KMS-11 (cell line): ENCODE measurements at regions not wholly inside any gene's neighbourhood (a gene's known extent, or its start where the extent isn't known, plus 50 kb on each side); places are given as distances from the start of the nearest gene placed in this dataset.

Source experiments
- H2AFZ ChIP-seq: fragments of 200-600 bp; sonication (generic); 2 replicates; pipeline ENCODE4 v1.6.1; 2016; ENCODE audit warnings: antibody characterized with exemption, mixed run types, low read depth
- H3K27ac ChIP-seq: fragments of 200-600 bp; sonication (generic); 2 replicates; pipeline ENCODE4 v1.6.1; 2016; ENCODE audit warnings: mild to moderate bottlenecking, mixed run types
- H3K27me3 ChIP-seq: fragments of 200-600 bp; sonication (generic); 2 replicates; pipeline ENCODE4 v1.6.1; 2017; ENCODE audit warnings: mild to moderate bottlenecking, low read depth, mixed run types, moderate library complexity; ENCODE audit not compliant: insufficient read depth
- H3K36me3 ChIP-seq: fragments of 200-600 bp; sonication (generic); 2 replicates; pipeline ENCODE4 v1.6.1; 2017; ENCODE audit warnings: mild to moderate bottlenecking, mixed run types; ENCODE audit not compliant: insufficient read depth
- H3K4me1 ChIP-seq: fragments of 200-600 bp; sonication (generic); 2 replicates; pipeline ENCODE4 v1.6.1; 2016; ENCODE audit warnings: mild to moderate bottlenecking, low read depth, mixed run types; ENCODE audit not compliant: poor library complexity, severe bottlenecking
- H3K4me2 ChIP-seq: fragments of 200-600 bp; sonication (generic); 2 replicates; pipeline ENCODE4 v1.7.0; 2016; ENCODE audit warnings: mild to moderate bottlenecking, mixed run types
- H3K4me3 ChIP-seq: fragments of 200-600 bp; sonication (generic); IDR thresholded peaks from 2 replicates; pipeline ENCODE4 v1.6.1; 2017; ENCODE audit warnings: low read depth, low read length, mixed read lengths; ENCODE audit not compliant: insufficient read depth
- H3K79me2 ChIP-seq: fragments of 200-600 bp; sonication (generic); 2 replicates; pipeline ENCODE4 v1.6.1; 2016; ENCODE audit warnings: low read depth, mixed run types; ENCODE audit not compliant: insufficient read depth
- H3K9ac ChIP-seq: fragments of 200-600 bp; sonication (generic); 2 replicates; pipeline ENCODE4 v1.6.1; 2016; ENCODE audit warnings: mild to moderate bottlenecking, mixed run types
- H4K20me1 ChIP-seq: fragments of 200-600 bp; sonication (generic); 2 replicates; pipeline ENCODE4 v1.6.1; 2016; ENCODE audit warnings: mild to moderate bottlenecking, mixed run types; ENCODE audit not compliant: insufficient read depth
- CTCF ChIP-seq: fragments of 200-600 bp; sonication (generic); conservative IDR thresholded peaks from 2 replicates; pipeline ENCODE4 v1.6.1; 2017; ENCODE audit warnings: low read depth, mild to moderate bottlenecking, antibody characterized with exemption, low read length, moderate library complexity, mixed read lengths

- H3K79me2 ChIP-seq: no peaks in the 10 kb centered on the region
- no peaks in the 10 kb centered on the region for H3K4me1 ChIP-seq
- H3K4me2 ChIP-seq: no peak overlapping the region
- H3K27me3 ChIP-seq: no peaks in the 10 kb centered on the region
- H3K9ac ChIP-seq: no peak overlapping the region
- H2AFZ ChIP-seq: no peak overlapping the region
- H4K20me1 ChIP-seq: no peaks in the 10 kb centered on the region
- H3K4me3 ChIP-seq: no peak overlapping the region
- no peaks in the 10 kb centered on the region for H3K36me3 ChIP-seq
- TF ChIP-seq CTCF: no peak
- H3K27ac ChIP-seq: no peak overlapping the region
Observed at GRCh38 chr2:121866789-121867188, 111.3 kb downstream of the TSN start.

- Histone ChIP-seq H3K4me3 (no peak overlapping the region), H3K36me3 (no peaks in the 10 kb centered on the region), H4K20me1 (no peaks in the 10 kb centered on the region), H3K9ac (no peak overlapping the region), H3K79me2 (no peaks in the 10 kb centered on the region), H3K27ac (no peak overlapping the region), H3K4me2 (no peak overlapping the region), H2AFZ (no peak overlapping the region), H3K4me1 (no peaks in the 10 kb centered on the region), H3K27me3 (no peaks in the 10 kb centered on the region)
- TF ChIP-seq CTCF: no peak
Observed at GRCh38 chr2:121868652-121869051, 113.2 kb downstream of the TSN start.

- H3K79me2 ChIP-seq: no peaks in the 10 kb centered on the region
- no peak overlapping the region for H3K9ac ChIP-seq
- no peak for TF ChIP-seq CTCF
- H3K36me3 ChIP-seq: no peaks in the 10 kb centered on the region
- no peak overlapping the region for H3K4me2 ChIP-seq
- H3K4me1 ChIP-seq: no peaks in the 10 kb centered on the region
- no peak overlapping the region for H3K4me3 ChIP-seq
- H4K20me1 ChIP-seq: no peaks in the 10 kb centered on the region
- H3K27me3 ChIP-seq: no peaks in the 10 kb centered on the region
- no peak overlapping the region for H3K27ac ChIP-seq
- H2AFZ ChIP-seq: no peak overlapping the region
Observed at GRCh38 chr2:121869363-121869762, 113.9 kb downstream of the TSN start.

- Histone ChIP-seq H3K27ac (no peak overlapping the region), H3K4me3 (no peak overlapping the region), H3K4me2 (no peak overlapping the region), H2AFZ (no peak overlapping the region), H3K79me2 (no peaks in the 10 kb centered on the region), H4K20me1 (no peaks in the 10 kb centered on the region), H3K4me1 (no peaks in the 10 kb centered on the region), H3K9ac (no peak overlapping the region), H3K27me3 (no peaks in the 10 kb centered on the region), H3K36me3 (no peaks in the 10 kb centered on the region)
- no peak for TF ChIP-seq CTCF
Observed at GRCh38 chr2:121869873-121870272, 114.4 kb downstream of the TSN start.

- no peak overlapping the region for H3K27ac ChIP-seq
- H3K36me3 ChIP-seq: no peaks in the 10 kb centered on the region
- H3K4me2 ChIP-seq: no peak overlapping the region
- H4K20me1 ChIP-seq: no peaks in the 10 kb centered on the region
- no peaks in the 10 kb centered on the region for H3K79me2 ChIP-seq
- no peaks in the 10 kb centered on the region for H3K4me1 ChIP-seq
- H3K4me3 ChIP-seq: no peak overlapping the region
- H3K27me3 ChIP-seq: no peaks in the 10 kb centered on the region
- no peak overlapping the region for H2AFZ ChIP-seq
- no peak for TF ChIP-seq CTCF
- H3K9ac ChIP-seq: no peak overlapping the region
Observed at GRCh38 chr2:121872651-121873050, 117.2 kb downstream of the TSN start.
